Gastrocnemius medialis (tissue), 4 donors: ENCODE measurements at regions not wholly inside any gene's neighbourhood (a gene's known extent, or its start where the extent isn't known, plus 50 kb on each side); places are given as distances from the start of the nearest gene placed in this dataset.

Source experiments
- ATAC-seq, 2 donors: fragments of 150-250 bp; one replicate each; pipeline ENCODE4 v1.9.1; 2016
- DNase-seq, 2 donors: peaks; one replicate each; pipeline ENCODE4 v3.0.0-alpha.2; 2019
- H3K27ac ChIP-seq, 4 donors: fragments of 200-600 bp; sonication (generic); 1 replicate in 1 of 4; 2 replicates in 3 of 4; pipeline ENCODE4 v1.5.1; 2016 to 2018; ENCODE audit warnings: mild to moderate bottlenecking in 2 of 4, moderate library complexity in 1 of 4
- H3K27me3 ChIP-seq, 3 donors: fragments of 200-600 bp; sonication (generic) in 2 of 3; 1 replicate in 1 of 3; 2 replicates in 2 of 3; pipeline versions ENCODE4 v1.5.1 to v1.6.0; 2016 to 2019; ENCODE audit warnings: mild to moderate bottlenecking in 1 of 3, moderate library complexity in 1 of 3
- H3K36me3 ChIP-seq, 2 donors: fragments of 200-600 bp; sonication (generic) in 1 of 2; one replicate each; pipeline ENCODE4 v1.5.1; 2017 to 2018
- H3K4me1 ChIP-seq, 2 donors: fragments of 200-600 bp; sonication (generic) in 1 of 2; one replicate each; pipeline ENCODE4 v1.5.1; 2016 to 2017; ENCODE audit warnings: mild to moderate bottlenecking in 2 of 2
- H3K4me3 ChIP-seq, 4 donors: fragments of 200-600 bp; sonication (generic) in 3 of 4; 1 replicate in 1 of 4; 2 replicates in 3 of 4; pipeline ENCODE4 v1.5.1; 2016 to 2019; ENCODE audit warnings: mild to moderate bottlenecking in 2 of 4
- H3K9me3 ChIP-seq, 3 donors: fragments of 200-600 bp; sonication (generic) in 2 of 3; 1 replicate in 1 of 3; 2 replicates in 2 of 3; pipeline ENCODE4 v1.5.1; 2016 to 2019
- POLR2A ChIP-seq, 2 donors: fragments of 450-650 bp; IDR thresholded peaks; one replicate each; pipeline ENCODE4 v1.6.1; 2017; ENCODE audit warnings: antibody characterized with exemption in 2 of 2, mild to moderate bottlenecking in 2 of 2, moderate library complexity in 2 of 2
- in situ Hi-C, 4 donors: fragments of 200-750 bp; cut with MboI; loops; one replicate each; pipeline versions ENCODE4 v1.15.0 to v1.8.0; 2017; ENCODE audit warnings: low sequenced_read_pairs in 4 of 4
- intact Hi-C: fragments of 100-400 bp; cut with DNase I; formaldehyde crosslinking; loops from one replicate; pipeline ENCODE4 v1.15.1; 2023; ENCODE audit warnings: low total_unique reads
- TF ChIP-seq, protein P1 (sequence below), 5 experiments: fragments of 450-650 bp in 3 of 5; fragments of 200-600 bp in 2 of 5; sonication (generic) in 2 of 5; IDR thresholded peaks in 4 of 5; conservative IDR thresholded peaks in 1 of 5; 1 replicate in 4 of 5; 2 replicates in 1 of 5; pipeline ENCODE4 v1.5.1; 2016 to 2019; ENCODE audit warnings: antibody characterized with exemption in 5 of 5, mild to moderate bottlenecking in 3 of 5, moderate library complexity in 3 of 5

GRCh38 chr11:12598330-12599256, 75.6 kb upstream of the TEAD1 start:
- ATAC-seq: no peak
- Histone ChIP-seq H3K9me3 (no peaks in the 10 kb centered on the region), H3K36me3 (no peaks in the 10 kb centered on the region), H3K4me1 (peaks cover 0 to 6% of the 10 kb centered on the region in 2 donors), H3K27ac (no peak overlapping the region), H3K27me3 (no peaks in the 10 kb centered on the region), H3K4me3 (no peak overlapping the region)
- intact Hi-C loops: loop anchor here (1.0 to 2.0 kb wide), 2 partner anchors 290 to 296 kb away; no protein-coding TSS in a partner anchor
- TF ChIP-seq POLR2A (IDR thresholded peaks at IDR 0.05): no peak
- TF ChIP-seq, protein P1, sequence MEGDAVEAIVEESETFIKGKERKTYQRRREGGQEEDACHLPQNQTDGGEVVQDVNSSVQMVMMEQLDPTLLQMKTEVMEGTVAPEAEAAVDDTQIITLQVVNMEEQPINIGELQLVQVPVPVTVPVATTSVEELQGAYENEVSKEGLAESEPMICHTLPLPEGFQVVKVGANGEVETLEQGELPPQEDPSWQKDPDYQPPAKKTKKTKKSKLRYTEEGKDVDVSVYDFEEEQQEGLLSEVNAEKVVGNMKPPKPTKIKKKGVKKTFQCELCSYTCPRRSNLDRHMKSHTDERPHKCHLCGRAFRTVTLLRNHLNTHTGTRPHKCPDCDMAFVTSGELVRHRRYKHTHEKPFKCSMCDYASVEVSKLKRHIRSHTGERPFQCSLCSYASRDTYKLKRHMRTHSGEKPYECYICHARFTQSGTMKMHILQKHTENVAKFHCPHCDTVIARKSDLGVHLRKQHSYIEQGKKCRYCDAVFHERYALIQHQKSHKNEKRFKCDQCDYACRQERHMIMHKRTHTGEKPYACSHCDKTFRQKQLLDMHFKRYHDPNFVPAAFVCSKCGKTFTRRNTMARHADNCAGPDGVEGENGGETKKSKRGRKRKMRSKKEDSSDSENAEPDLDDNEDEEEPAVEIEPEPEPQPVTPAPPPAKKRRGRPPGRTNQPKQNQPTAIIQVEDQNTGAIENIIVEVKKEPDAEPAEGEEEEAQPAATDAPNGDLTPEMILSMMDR (IDR thresholded peaks at IDR 0.05 in 4 of 5, conservative IDR thresholded peaks at IDR 0.05 in 1 of 5): no peak
- in situ Hi-C loops: no loop called here
- no peak for DNase-seq

GRCh38 chr11:12599408-12600143, 74.6 kb upstream of the TEAD1 start:
- Histone ChIP-seq H3K4me1 (peaks cover 0 to 6% of the 10 kb centered on the region in 2 donors), H3K36me3 (no peaks in the 10 kb centered on the region), H3K27me3 (no peaks in the 10 kb centered on the region), H3K4me3 (no peak overlapping the region), H3K9me3 (no peaks in the 10 kb centered on the region), H3K27ac (no peak overlapping the region)
- intact Hi-C loops: loop anchor here (1.0 to 10.0 kb wide), 3 partner anchors 215 to 295 kb away; no protein-coding TSS in a partner anchor
- in situ Hi-C loops: loop anchor here (5.0 to 10.0 kb wide), 4 partner anchors 65 to 303 kb away; no protein-coding TSS in a partner anchor
- DNase-seq (peak in 1 of 2 donors; percentile 36), ATAC-seq (peak; percentile 65 to 86)
- TF ChIP-seq, protein P1 (IDR thresholded peaks at IDR 0.05 in 4 of 5, conservative IDR thresholded peaks at IDR 0.05 in 1 of 5): peak; percentile 48 to 82 (median 66)
- TF ChIP-seq POLR2A (IDR thresholded peaks at IDR 0.05): no peak

- H3K9me3 ChIP-seq: no peaks in the 10 kb centered on the region
- peaks cover 0 to 6% of the 10 kb centered on the region in 2 donors for H3K4me1 ChIP-seq
- intact Hi-C loops (loop anchor here (10.0 kb wide), 1 partner anchor 214 kb away; no protein-coding TSS in a partner anchor), in situ Hi-C loops (loop anchor here (5.0 to 10.0 kb wide), 4 partner anchors 64 to 301 kb away; no protein-coding TSS in a partner anchor)
- H3K27ac ChIP-seq: no peak overlapping the region
- ATAC-seq (no peak), DNase-seq (no peak)
- TF ChIP-seq POLR2A (IDR thresholded peaks at IDR 0.05): no peak
- TF ChIP-seq, protein P1 (IDR thresholded peaks at IDR 0.05 in 4 of 5, conservative IDR thresholded peaks at IDR 0.05 in 1 of 5): no peak
- H3K27me3 ChIP-seq: no peaks in the 10 kb centered on the region
- no peaks in the 10 kb centered on the region for H3K36me3 ChIP-seq
- no peak overlapping the region for H3K4me3 ChIP-seq
Observed at GRCh38 chr11:12600829-12601228, 73.4 kb upstream of the TEAD1 start.

- H3K36me3 ChIP-seq: no peaks in the 10 kb centered on the region
- H3K27ac ChIP-seq: no peak overlapping the region
- intact Hi-C loops: loop anchor here (10.0 kb wide), 1 partner anchor 212 kb away; no protein-coding TSS in a partner anchor
- DNase-seq (no peak), ATAC-seq (no peak)
- H3K27me3 ChIP-seq: no peaks in the 10 kb centered on the region
- H3K4me1 ChIP-seq: peaks cover 0 to 6% of the 10 kb centered on the region in 2 donors
- in situ Hi-C loops: loop anchor here (5.0 to 10.0 kb wide), 4 partner anchors 62 to 300 kb away; no protein-coding TSS in a partner anchor
- no peak overlapping the region for H3K4me3 ChIP-seq
- no peak for TF ChIP-seq POLR2A (IDR thresholded peaks at IDR 0.05)
- TF ChIP-seq, protein P1 (IDR thresholded peaks at IDR 0.05 in 4 of 5, conservative IDR thresholded peaks at IDR 0.05 in 1 of 5): no peak
- H3K9me3 ChIP-seq: no peaks in the 10 kb centered on the region
Observed at GRCh38 chr11:12602421-12602820, 71.8 kb upstream of the TEAD1 start.
